ENCODE measurements at regions not wholly inside any gene's neighbourhood (a gene's known extent, or its start where the extent isn't known, plus 50 kb on each side); places are given as distances from the start of the nearest gene placed in this dataset.

DNA sequence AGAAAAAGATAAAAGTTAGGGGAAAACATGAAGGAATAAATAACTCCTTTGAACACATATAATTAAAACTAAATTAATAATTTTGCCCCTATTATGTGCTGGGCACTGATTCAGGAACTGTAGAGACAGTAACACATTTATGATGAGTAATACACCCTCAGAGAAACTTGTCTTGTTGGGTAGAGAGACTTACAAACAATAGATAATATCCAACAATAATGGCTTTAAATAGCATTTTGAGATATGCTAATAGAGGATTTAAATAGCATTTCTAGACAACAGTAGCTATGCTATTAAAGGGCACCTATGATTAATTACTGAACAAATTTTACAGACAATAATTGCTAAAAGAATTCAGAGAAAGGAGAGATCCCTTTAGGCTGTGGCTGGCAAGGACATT lies 455.5 kb downstream of the NUF2 start:
- Histone ChIP-seq H3K4me1 (ENCODE audit: insufficient read depth, low read length) (no peaks in the 10 kb centered on the region), H4K5ac (ENCODE audit: insufficient read length, low read depth, low read length) (no peak overlapping the region), H2BK5ac (ENCODE audit: insufficient read length, low read length) (no peak overlapping the region), H3K4ac (ENCODE audit: low read depth, low read length) (no peak overlapping the region), H3K23ac (ENCODE audit: insufficient read length, low read depth, low read length) (no peak overlapping the region), H3K23me2 (ENCODE audit: insufficient read length, low read depth, low read length, poor library complexity, severe bottlenecking) (no peaks in the 10 kb centered on the region), H2AFZ (ENCODE audit: low read length) (no peak overlapping the region), H2AK5ac (ENCODE audit: insufficient read length, low read length) (no peak overlapping the region), H4K8ac (replicated peaks; ENCODE audit: insufficient read length, low read depth, low read length) (no peak overlapping the region), H3K9ac (ENCODE audit: extremely low read depth, insufficient read length, low read length) (no peak overlapping the region), H3K27ac (ENCODE audit: insufficient read length, low read depth, low read length) (no peak overlapping the region), H4K91ac (ENCODE audit: insufficient read length, low read depth, low read length) (no peak overlapping the region), H2BK12ac (ENCODE audit: insufficient read length, low read depth, low read length) (no peak overlapping the region), H3K56ac (ENCODE audit: insufficient read length, low read depth, low read length) (no peak overlapping the region), H4K20me1 (ENCODE audit: control insufficient read depth, insufficient read depth, insufficient read length) (no peaks in the 10 kb centered on the region), H3K18ac (ENCODE audit: insufficient read length, low read depth, low read length) (no peak overlapping the region), H3K27me3 (ENCODE audit: insufficient read depth, low read length) (no peaks in the 10 kb centered on the region), H2BK120ac (ENCODE audit: low read depth, low read length, poor library complexity, severe bottlenecking) (no peak overlapping the region), H3K79me2 (ENCODE audit: insufficient read depth, low read length) (no peaks in the 10 kb centered on the region), H3K4me2 (ENCODE audit: insufficient read depth, insufficient read length, low read length) (no peak overlapping the region), H2BK20ac (ENCODE audit: low read depth, low read length, poor library complexity, severe bottlenecking) (no peak overlapping the region), H3K9me3 (ENCODE audit: control insufficient read depth, low read depth, low read length) (no peaks in the 10 kb centered on the region), H3T11ph (ENCODE audit: low read length) (no peak overlapping the region), H2BK15ac (ENCODE audit: low read depth, low read length) (no peak overlapping the region), H3K79me1 (ENCODE audit: insufficient read depth, low read depth, low read length, poor library complexity, severe bottlenecking) (no peaks in the 10 kb centered on the region), H3K14ac (ENCODE audit: insufficient read depth, low read length) (no peak overlapping the region)
- Mint-ChIP-seq H3K4me1 (peaks cover 4 to 7% of the 10 kb centered on the region in 2 experiments), H3K27me3 (ENCODE audit: low read depth) (no peaks in the 10 kb centered on the region), H3K4me3 (no peak overlapping the region), H3K36me3 (ENCODE audit: insufficient read depth in 1 of 3, low read depth in 3 of 3) (peaks cover 2 to 31% (median 5%) of the 10 kb centered on the region in 3 experiments; a peak in 4 of 7 replicates), H3K9me3 (peaks cover 25 to 31% of the 10 kb centered on the region in 2 experiments), H3K27ac (no peak overlapping the region)
- TF ChIP-seq, protein P1, sequence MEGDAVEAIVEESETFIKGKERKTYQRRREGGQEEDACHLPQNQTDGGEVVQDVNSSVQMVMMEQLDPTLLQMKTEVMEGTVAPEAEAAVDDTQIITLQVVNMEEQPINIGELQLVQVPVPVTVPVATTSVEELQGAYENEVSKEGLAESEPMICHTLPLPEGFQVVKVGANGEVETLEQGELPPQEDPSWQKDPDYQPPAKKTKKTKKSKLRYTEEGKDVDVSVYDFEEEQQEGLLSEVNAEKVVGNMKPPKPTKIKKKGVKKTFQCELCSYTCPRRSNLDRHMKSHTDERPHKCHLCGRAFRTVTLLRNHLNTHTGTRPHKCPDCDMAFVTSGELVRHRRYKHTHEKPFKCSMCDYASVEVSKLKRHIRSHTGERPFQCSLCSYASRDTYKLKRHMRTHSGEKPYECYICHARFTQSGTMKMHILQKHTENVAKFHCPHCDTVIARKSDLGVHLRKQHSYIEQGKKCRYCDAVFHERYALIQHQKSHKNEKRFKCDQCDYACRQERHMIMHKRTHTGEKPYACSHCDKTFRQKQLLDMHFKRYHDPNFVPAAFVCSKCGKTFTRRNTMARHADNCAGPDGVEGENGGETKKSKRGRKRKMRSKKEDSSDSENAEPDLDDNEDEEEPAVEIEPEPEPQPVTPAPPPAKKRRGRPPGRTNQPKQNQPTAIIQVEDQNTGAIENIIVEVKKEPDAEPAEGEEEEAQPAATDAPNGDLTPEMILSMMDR (conservative IDR thresholded peaks at IDR 0.05): no peak
- no peak for DNase-seq
